HepG2 (cell line): ENCODE measurements at regions not wholly inside any gene's neighbourhood (a gene's known extent, or its start where the extent isn't known, plus 50 kb on each side); places are given as distances from the start of the nearest gene placed in this dataset.
"Not testable (repeated sequence)": the region's sequence is repeated elsewhere in the genome, so short reads cannot be mapped to it uniquely, and the experiment has no call there.

ENCODE experiments used
- HDAC1 ChIP-seq: sonication (generic); formaldehyde crosslinking; IDR thresholded peaks from 2 replicates; pipeline ENCODE4 v1.5.1; 2020; ENCODE audit warnings: mild to moderate bottlenecking, missing genetic modification reagents
- HINFP ChIP-seq: sonication (generic); formaldehyde crosslinking; IDR thresholded peaks from 2 replicates; pipeline ENCODE4 v1.4.0; 2020; ENCODE audit warnings: low read depth, mild to moderate bottlenecking, missing genetic modification reagents
- HNF1A ChIP-seq, 2 experiments: sonication (generic) in 1 of 2; formaldehyde crosslinking in 1 of 2; IDR thresholded peaks; 2 replicates each; pipeline versions ENCODE4 v1.4.0 to v1.6.1; 2016 to 2020; ENCODE audit warnings: borderline replicate concordance in 1 of 2, low read depth in 1 of 2, mild to moderate bottlenecking in 1 of 2, missing genetic modification reagents in 1 of 2
- MEF2D ChIP-seq: sonication (generic); formaldehyde crosslinking; IDR thresholded peaks from 2 replicates; pipeline ENCODE4 v1.5.1; 2020; ENCODE audit warnings: mild to moderate bottlenecking, missing genetic modification reagents
- SALL2 ChIP-seq: sonication (generic); formaldehyde crosslinking; IDR thresholded peaks from 2 replicates; pipeline ENCODE4 v1.8.1; 2023; ENCODE audit warnings: mild to moderate bottlenecking, missing genetic modification reagents, inconsistent platforms
- TAF1 ChIP-seq: sonication (generic); formaldehyde crosslinking; IDR thresholded peaks from 2 replicates; pipeline ENCODE4 v1.4.0; 2020; ENCODE audit warnings: missing genetic modification reagents
- ZBTB38 ChIP-seq: sonication (generic); formaldehyde crosslinking; IDR thresholded peaks from 2 replicates; pipeline ENCODE4 v1.5.1; 2020; ENCODE audit warnings: mild to moderate bottlenecking, missing genetic modification reagents
- ZBTB4 ChIP-seq: sonication (generic); formaldehyde crosslinking; IDR thresholded peaks from 2 replicates; pipeline ENCODE4 v1.4.0; 2020; ENCODE audit warnings: missing genetic modification reagents, mild to moderate bottlenecking, borderline replicate concordance
- ZNF142 ChIP-seq: sonication (generic); formaldehyde crosslinking; IDR thresholded peaks from 2 replicates; pipeline ENCODE4 v1.4.0; 2020; ENCODE audit warnings: missing genetic modification reagents
- ZNF263 ChIP-seq: sonication (generic); formaldehyde crosslinking; IDR thresholded peaks from 2 replicates; pipeline ENCODE4 v1.4.0; 2020; ENCODE audit warnings: missing genetic modification reagents
- ZNF354B ChIP-seq: sonication (generic); formaldehyde crosslinking; IDR thresholded peaks from 2 replicates; pipeline ENCODE4 v1.8.0; 2022; ENCODE audit warnings: mild to moderate bottlenecking, missing genetic modification reagents
- ZSCAN31 ChIP-seq: sonication (generic); formaldehyde crosslinking; IDR thresholded peaks from 2 replicates; pipeline ENCODE4 v1.5.0; 2020; ENCODE audit warnings: low read depth, mild to moderate bottlenecking, missing genetic modification reagents

GRCh38 chr16:88234421-88235271 lies 148.1 kb upstream of the ZNF469 start (continued):
- TF ChIP-seq HINFP, result peak; percentile 70
- peak; percentile 58; the same call in 1 of the 2 replicates for TF ChIP-seq ZBTB38 (CRISPR knock-in tag)
- TF ChIP-seq ZNF263, result peak; percentile 31; the same call in 1 of the 2 replicates
- 0 out of 2 replicates have a peak, but pooled peaks have one; percentile 42 for TF ChIP-seq ZSCAN31 (CRISPR knock-in tag)
- TF ChIP-seq ZNF354B (CRISPR knock-in tag), result 0 out of 2 replicates have a peak, but pooled peaks have one; percentile 62
- TF ChIP-seq SALL2 (CRISPR knock-in tag), result 0 out of 2 replicates have a peak, but pooled peaks have one; percentile 60
- TF ChIP-seq TAF1 (CRISPR knock-in tag), result peak; percentile 54
- TF ChIP-seq MEF2D (CRISPR knock-in tag), result 0 out of 2 replicates have a peak, but pooled peaks have one; percentile 39
- TF ChIP-seq ZBTB4 (CRISPR knock-in tag), result peak; percentile 24; the same call in 1 of the 2 replicates
- TF ChIP-seq HDAC1 (CRISPR knock-in tag), result 0 out of 2 replicates have a peak, but pooled peaks have one; percentile 15
- TF ChIP-seq ZNF142 (CRISPR knock-in tag), result peak; percentile 39; the same call in 1 of the 2 replicates
- not testable (repeated sequence) for TF ChIP-seq HNF1A (IDR thresholded peaks at IDR 0.05; ENCODE audit: low read depth)
- TF ChIP-seq HNF1A (CRISPR knock-in tag; IDR thresholded peaks at IDR 0.05; ENCODE audit: borderline replicate concordance), result peak; percentile 48; the same call in 1 of the 2 replicates
